Esophagus muscularis mucosa (tissue), 3 donors: ENCODE measurements at regions not wholly inside any gene's neighbourhood (a gene's known extent, or its start where the extent isn't known, plus 50 kb on each side); places are given as distances from the start of the nearest gene placed in this dataset.

Experiments used
- CTCF ChIP-seq, 3 experiments: fragments of 200-600 bp in 2 of 3; fragments of 450-650 bp in 1 of 3; sonication (generic) in 2 of 3; IDR thresholded peaks; one replicate each; pipeline ENCODE4 v1.5.1; 2017 to 2019; ENCODE audit warnings: antibody characterized with exemption in 3 of 3, mild to moderate bottlenecking in 2 of 3, moderate library complexity in 1 of 3
- POLR2A ChIP-seq: fragments of 450-650 bp; IDR thresholded peaks from one replicate; pipeline ENCODE4 v1.6.1; 2017; ENCODE audit warnings: antibody characterized with exemption, moderate library complexity, mild to moderate bottlenecking, low read depth
- POLR2AphosphoS5 ChIP-seq, 2 donors: sonication (generic); formaldehyde crosslinking; IDR thresholded peaks; one replicate each; pipeline ENCODE4 v1.6.1; 2017; ENCODE audit warnings: antibody characterized with exemption in 2 of 2

- TF ChIP-seq POLR2A: no peak
- TF ChIP-seq CTCF (IDR thresholded peaks at IDR 0.05): no peak
- TF ChIP-seq POLR2AphosphoS5 (IDR thresholded peaks at IDR 0.05): no peak
Observed at GRCh38 chrX:42941671-42942070, 163.7 kb upstream of the PPP1R2C start.
